ENCODE measurements at regions not wholly inside any gene's neighbourhood (a gene's known extent, or its start where the extent isn't known, plus 50 kb on each side); places are given as distances from the start of the nearest gene placed in this dataset.

- no peak for TF ChIP-seq EZH2phosphoT487 (IDR thresholded peaks at IDR 0.05; ENCODE audit: borderline replicate concordance, low read depth)
- no peak for TF ChIP-seq CTCF (IDR thresholded peaks at IDR 0.05)
- TF ChIP-seq MAX (IDR thresholded peaks at IDR 0.05; ENCODE audit: low read depth) = no peak
- no peak for TF ChIP-seq JUND (IDR thresholded peaks at IDR 0.05)
- TF ChIP-seq ZBTB33 (IDR thresholded peaks at IDR 0.05; ENCODE audit: borderline replicate concordance, low read depth) = no peak
- TF ChIP-seq RAD21 (IDR thresholded peaks at IDR 0.05; ENCODE audit: low read length) = no peak
- TF ChIP-seq TAF1 (IDR thresholded peaks at IDR 0.05; ENCODE audit: borderline replicate concordance, low read depth, low read length) = no peak
- TF ChIP-seq NRF1 (IDR thresholded peaks at IDR 0.05; ENCODE audit: low read depth, low read length) = no peak
- TF ChIP-seq EP300 (IDR thresholded peaks at IDR 0.05; ENCODE audit: borderline replicate concordance in 1 of 2, low read depth in 1 of 2, low read length in 1 of 2) = no peak
- TF ChIP-seq POLR2AphosphoS5 (IDR thresholded peaks at IDR 0.05; ENCODE audit: low read depth, low read length) = no peak
- no peak for TF ChIP-seq REST (IDR thresholded peaks at IDR 0.05; ENCODE audit: low read depth, low read length)
Observed at GRCh38 chr9:100819980-100820379, 208.5 kb upstream of the PLPPR1 start.

Measured in SK-N-SH (cell line).